ENCODE measurements at regions not wholly inside any gene's neighbourhood (a gene's known extent, or its start where the extent isn't known, plus 50 kb on each side); places are given as distances from the start of the nearest gene placed in this dataset.

- DNase-seq (ENCODE audit: low read depth): no peak
Measured at GRCh38 chr3:87414271-87414670, 137.9 kb upstream of the POU1F1 start.

DNA sequence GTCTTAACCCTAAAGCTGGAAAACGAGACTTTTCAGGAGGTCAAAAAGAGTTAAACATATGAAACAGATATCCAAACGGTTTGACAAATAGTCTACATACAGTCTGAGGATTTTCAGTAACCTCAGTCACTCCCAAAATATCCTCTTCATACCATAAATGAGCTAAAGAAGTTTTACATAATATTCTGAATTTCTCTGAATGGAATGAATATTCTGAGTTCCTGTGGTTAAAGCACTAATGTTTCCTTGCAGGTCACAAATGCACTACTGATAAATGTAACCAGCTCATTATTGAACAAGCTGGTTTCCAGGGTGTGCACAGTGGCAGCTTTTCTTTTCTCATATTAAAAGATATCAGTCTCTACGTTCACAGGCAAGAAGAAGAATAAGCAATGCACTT lies 137.4 kb upstream of the POU1F1 start:
- DNase-seq (ENCODE audit: low read depth): no peak

DNA sequence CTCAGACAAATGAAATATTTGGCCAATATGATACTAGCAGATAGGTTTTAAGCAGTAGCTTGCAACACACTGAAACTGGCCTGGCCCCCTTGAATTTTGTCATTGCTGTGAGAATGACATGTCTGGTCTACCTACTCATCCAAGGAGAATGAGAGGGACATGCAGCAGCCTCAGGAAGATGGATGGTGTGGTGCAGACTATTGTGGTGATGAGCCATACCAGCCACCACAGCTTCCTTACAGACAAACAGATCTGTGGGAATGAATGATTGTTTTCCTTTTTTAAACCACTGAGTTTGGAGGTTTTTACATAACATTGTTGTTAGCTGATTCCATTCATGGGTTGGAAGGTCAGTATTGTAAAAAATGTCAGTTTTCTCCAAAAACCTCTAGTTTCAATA lies 133.7 kb upstream of the POU1F1 start:
- DNase-seq (ENCODE audit: low read depth): no peak

- no peak for DNase-seq (ENCODE audit: low read depth)
Measured at GRCh38 chr3:87398168-87398801, 121.9 kb upstream of the POU1F1 start.

DNA sequence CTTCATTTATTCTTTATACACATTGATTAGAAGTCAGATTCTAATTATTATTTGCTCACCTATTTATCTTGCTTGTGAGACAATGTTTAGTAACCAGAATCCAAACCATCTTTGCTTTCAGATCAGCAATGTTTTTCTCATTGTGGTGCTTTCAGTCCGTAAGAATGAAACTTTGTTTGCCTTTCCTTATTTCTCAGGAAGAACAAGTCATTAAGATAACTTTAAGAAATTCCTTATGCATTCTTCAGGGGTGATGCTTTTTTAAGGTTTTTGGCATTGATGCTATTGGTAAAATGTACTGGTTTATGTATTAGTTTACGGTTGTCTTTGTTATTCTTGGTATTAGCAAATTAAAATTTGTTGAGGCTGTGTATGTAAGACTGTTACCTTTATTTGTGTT lies 120.8 kb upstream of the POU1F1 start:
- no peak for DNase-seq (ENCODE audit: low read depth)

DNA sequence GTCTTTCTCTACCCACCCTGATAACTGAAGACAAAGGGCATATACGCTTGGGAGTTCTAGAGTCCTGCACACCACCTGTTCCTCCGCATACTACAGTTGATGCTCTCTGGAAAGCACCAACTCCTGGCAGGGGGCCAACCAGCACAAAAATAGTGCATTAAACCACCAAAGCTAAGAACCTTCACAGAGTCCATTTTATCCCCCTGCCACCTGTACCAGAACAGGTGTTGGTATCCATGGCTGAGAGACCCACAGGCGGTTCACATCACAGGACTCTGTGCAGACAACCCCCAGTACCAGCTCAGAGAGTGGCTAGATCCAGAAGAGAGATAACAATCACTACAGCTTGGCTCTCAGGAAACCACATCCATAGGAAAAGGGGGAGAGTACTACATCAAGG lies 114.4 kb upstream of the POU1F1 start:
- no peak for DNase-seq (ENCODE audit: low read depth)

DNA sequence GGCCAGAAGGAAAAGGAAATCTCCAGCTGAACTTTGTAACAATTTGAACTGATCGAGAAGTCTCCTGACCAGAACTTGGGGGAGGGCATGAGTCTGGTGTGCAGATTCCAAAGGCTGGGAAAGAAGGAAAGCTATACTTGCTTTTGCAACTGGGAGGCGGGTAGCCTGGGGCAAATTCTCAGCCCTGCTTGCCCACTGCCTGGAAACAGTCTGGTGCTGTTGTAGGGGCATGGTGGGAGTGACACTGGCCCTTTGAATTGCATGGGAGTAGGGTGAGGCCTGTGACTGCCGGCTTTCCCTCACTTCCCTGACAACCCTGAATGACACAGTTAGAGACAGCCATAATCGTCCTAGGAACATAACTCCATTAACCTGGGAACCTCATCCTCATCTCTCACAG lies 114.0 kb upstream of the POU1F1 start:
- no peak for DNase-seq (ENCODE audit: low read depth)

DNA sequence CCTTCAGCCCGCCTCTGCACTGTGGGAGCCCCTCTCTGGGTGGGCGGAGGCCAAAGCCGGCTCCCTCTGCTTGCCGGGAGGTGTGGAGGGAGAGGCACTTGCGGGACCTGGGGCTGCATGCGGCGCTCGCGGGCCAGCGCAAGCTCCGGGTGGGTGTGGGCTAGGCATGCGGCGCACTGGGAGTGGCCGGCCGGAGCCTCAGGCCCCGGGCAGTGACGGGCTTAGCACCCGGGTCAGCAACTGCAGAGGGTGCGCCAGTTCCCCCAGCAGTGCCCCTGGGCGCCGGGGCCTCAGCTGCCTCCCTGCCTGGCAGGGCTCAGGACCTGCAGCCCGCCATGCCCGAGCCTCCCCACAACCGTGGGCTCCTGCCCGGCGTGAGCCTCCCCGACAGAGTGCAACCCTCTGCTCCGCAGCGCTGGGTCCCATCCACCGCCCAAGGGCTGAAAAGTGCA lies 98.9 kb upstream of the POU1F1 start:
- DNase-seq (ENCODE audit: low read depth): no peak

DNA sequence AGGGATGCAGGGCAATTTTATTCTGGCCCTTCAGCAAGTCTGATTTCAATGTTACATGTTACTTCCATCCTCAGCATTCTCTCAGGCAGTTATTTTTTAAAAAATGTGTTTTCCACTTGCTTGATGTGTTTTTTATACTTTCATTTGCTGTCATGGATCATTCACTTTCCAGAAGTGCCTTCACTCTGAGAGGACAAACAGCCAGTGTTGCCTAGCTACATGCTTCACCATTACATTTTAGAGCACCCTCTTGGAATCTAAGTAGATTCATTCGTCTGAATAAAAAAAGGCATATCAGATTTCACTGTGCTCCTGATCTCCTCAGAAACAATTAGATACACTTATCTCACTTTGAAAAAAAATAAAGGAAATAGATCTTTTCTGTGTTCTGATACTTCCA lies 93.6 kb upstream of the POU1F1 start:
- no peak for DNase-seq (ENCODE audit: low read depth)

DNA sequence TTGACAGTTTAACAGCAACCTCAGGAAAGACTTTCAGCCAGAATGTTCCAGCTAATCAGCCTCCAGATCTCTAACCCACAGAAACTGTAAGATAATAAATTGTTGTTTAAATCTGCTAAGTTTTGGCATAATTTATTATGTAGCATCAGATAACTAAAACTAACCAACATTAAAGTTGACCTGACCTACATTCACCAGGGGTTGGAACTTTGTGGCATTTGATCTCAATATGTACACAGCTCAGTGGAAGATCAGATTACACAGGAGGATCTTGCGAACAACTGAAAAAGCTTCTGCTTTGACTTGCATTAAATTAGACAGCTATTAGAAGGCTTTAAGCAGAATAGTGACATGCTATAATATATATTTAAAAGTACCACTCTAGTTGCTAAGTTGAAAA lies 91.4 kb upstream of the POU1F1 start:
- DNase-seq (ENCODE audit: low read depth): no peak

GRCh38 chr3:87363721-87364120 lies 87.3 kb upstream of the POU1F1 start:
- no peak for DNase-seq (ENCODE audit: low read depth)

- no peak for DNase-seq (ENCODE audit: low read depth)
Measured at GRCh38 chr3:87361956-87362355, 85.6 kb upstream of the POU1F1 start.

GRCh38 chr3:87361271-87361670 lies 84.9 kb upstream of the POU1F1 start:
- no peak for DNase-seq (ENCODE audit: low read depth)

DNA sequence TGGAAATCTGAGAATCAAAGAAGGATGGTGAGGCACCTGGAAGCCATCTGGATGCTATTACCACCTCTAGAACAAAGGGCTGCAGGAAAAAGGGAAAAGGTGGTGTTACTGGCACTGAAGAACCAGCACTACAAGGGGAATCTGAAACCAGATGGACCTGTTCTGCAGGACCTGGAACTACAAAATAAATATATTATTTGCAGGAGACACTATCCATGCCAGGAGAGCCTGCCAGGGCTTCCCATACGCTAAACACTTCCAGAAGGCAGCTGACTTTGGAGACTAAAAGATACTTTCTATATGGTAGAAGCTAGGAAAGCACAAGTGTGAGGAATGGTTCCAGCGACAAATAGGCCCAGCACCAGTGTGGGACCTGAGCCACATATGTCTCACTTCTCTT lies 83.4 kb upstream of the POU1F1 start:
- no peak for DNase-seq (ENCODE audit: low read depth)

DNA sequence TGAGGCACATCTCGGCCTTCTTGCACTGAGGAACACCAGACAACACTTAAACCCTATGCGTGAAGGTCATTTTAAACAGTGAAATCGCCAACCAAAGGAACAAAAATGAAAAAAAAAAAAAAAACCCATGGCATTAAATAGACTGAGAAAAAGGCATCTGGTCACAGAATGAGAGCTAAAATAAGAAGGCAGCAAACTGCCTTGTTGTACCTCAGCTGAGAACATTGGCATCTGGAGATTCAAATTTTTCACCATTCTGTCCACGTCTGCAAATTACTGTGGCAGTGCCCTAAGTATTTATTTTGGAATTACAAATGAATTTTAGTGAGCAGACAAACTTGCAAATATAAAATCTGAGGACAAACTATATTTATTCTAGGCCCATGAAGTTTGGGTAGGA lies 82.6 kb upstream of the POU1F1 start:
- DNase-seq (ENCODE audit: low read depth): no peak

- DNase-seq (ENCODE audit: low read depth): no peak
Measured at GRCh38 chr3:87358066-87358465, 81.7 kb upstream of the POU1F1 start.

- DNase-seq (ENCODE audit: low read depth): no peak
Measured at GRCh38 chr3:87354398-87354797, 78.0 kb upstream of the POU1F1 start.

GRCh38 chr3:87351937-87352336 lies 75.6 kb upstream of the POU1F1 start:
- no peak for DNase-seq (ENCODE audit: low read depth)

DNA sequence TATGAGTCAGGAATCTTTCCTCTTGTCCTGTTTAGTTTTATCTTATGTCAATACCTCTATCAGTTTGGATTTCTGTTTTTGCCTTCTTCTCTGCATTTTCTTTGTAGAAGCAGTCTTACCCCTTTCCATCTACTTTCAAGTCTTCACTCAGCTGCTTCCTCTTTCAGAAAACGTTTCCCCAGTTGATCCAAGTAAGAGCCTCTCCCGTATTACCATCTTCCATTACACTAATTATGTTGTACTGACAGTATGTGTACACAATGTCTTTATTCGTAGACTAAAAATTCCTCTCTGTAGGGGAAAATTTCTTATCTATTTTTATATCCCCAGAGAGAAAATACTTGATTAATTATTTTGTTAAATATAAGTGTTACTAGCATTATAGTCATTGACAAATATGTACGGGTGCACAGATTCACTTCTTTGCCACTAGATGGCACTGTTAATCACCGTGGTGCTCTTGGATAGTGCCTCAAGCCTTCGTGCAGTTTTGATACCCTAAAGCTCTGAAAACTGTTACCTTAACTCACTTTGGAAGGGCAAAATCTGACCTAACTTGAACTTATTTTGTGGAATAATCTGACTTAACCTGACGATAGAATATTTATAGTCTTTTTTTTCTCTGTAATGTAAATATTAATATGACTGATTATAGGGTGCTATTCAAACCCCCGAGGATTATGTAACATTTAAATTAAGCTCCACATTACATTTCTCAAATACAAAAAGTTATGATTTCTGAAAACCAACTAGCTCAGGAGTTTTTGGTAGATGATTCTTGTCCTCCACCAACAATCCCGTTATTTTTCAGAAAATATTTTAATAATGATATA lies 74.2 kb upstream of the POU1F1 start:
- DNase-seq (ENCODE audit: low read depth): no peak

GRCh38 chr3:87349833-87350232 lies 73.4 kb upstream of the POU1F1 start:
- no peak for DNase-seq (ENCODE audit: low read depth)

- DNase-seq (ENCODE audit: low read depth): no peak
Measured at GRCh38 chr3:87336761-87337160, 60.4 kb upstream of the POU1F1 start.

GRCh38 chr3:87335931-87336330 lies 59.5 kb upstream of the POU1F1 start:
- DNase-seq (ENCODE audit: low read depth): no peak

- DNase-seq (ENCODE audit: low read depth): no peak
Measured at GRCh38 chr3:87333393-87333892, 57.1 kb upstream of the POU1F1 start.

DNA sequence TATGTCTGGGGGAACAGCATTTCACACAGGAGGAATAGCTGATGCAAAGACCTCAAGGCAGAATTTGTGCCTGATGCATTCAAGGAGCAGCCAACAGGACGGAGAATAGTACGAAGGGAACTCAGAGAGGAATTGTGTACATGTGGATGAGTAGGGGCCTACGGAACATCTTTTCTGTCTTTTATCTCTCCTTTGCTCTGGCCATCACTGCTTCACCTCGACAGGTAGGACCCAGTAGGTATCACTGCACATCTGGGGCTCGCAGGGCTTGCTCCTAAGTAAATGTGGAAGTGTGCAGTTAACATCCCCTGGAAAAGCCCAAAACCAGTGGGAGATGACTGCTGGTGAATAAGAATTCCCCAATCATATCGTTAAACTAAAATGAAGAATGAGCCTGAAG lies 56.4 kb upstream of the POU1F1 start:
- DNase-seq (ENCODE audit: low read depth): no peak

Measured in activated T-helper 9 cell treated with anti-CD3 and anti-CD28 coated beads, Interleukin-2, amount 50 U/mL, for 16 hours (primary cell).